A549 (cell line): ENCODE measurements at regions not wholly inside any gene's neighbourhood (a gene's known extent, or its start where the extent isn't known, plus 50 kb on each side); places are given as distances from the start of the nearest gene placed in this dataset.

ENCODE experiments used
- CTCF ChIP-seq: fragments of >200 bp; sonication (Bioruptor Twin); formaldehyde crosslinking; IDR thresholded peaks from 3 replicates; pipeline ENCODE4 v1.5.1; 2016
- EP300 ChIP-seq, 2 experiments: fragments of >200 bp; sonication (Bioruptor Twin); formaldehyde crosslinking; IDR thresholded peaks; 2 replicates in 1 of 2; 3 replicates in 1 of 2; pipeline ENCODE4 v1.6.1; 2016 to 2017
- ZFP36 ChIP-seq: fragments of 450-650 bp; IDR thresholded peaks from 2 replicates; pipeline ENCODE4 v1.6.1; 2014; ENCODE audit warnings: borderline replicate concordance; ENCODE audit not compliant: partially characterized antibody

DNA sequence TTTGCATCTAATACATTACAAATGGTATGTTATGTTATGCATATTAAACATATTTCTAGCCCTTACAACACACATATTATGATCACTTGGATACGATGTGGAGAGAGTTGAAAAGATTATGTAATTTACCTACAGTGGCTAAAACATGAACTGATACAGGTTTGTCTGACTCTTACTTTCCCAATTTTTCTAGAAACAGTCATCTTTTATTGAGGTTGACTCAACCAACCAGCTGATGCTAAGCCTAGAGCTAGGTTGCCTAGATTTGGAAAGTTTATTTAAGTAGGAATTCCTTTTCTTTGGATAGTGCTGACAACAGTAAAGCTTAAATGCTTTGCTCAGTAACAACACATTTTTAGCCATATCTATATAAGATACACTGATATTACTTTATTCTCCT is 1215.1 kb downstream of the ADGRL3 start:
- TF ChIP-seq CTCF (no peak), ZFP36 (no peak), EP300 (IDR thresholded peaks at IDR 0.05) (no peak)
